NCI-H2196 (cell line): ENCODE measurements at regions not wholly inside any gene's neighbourhood (a gene's known extent, or its start where the extent isn't known, plus 50 kb on each side); places are given as distances from the start of the nearest gene placed in this dataset.
A peak's percentile ranks its signal among the peaks of the same experiment; 100 is the strongest.

Experiments used
- DNase-seq: peaks from one replicate; lab custom pipeline; 2025; ENCODE audit not compliant: unreplicated experiment; lab: John Stamatoyannopoulos, UW

GRCh38 chr5:82413302-82414040 lies 135.3 kb upstream of the RPS23 start:
- DNase-seq, result no peak

GRCh38 chr5:82408033-82408432 lies 129.9 kb upstream of the RPS23 start:
- no peak for DNase-seq

GRCh38 chr5:82406205-82406773 lies 128.1 kb upstream of the RPS23 start:
- no peak for DNase-seq

GRCh38 chr5:82405618-82406204 lies 127.6 kb upstream of the RPS23 start:
- no peak for DNase-seq

- DNase-seq, result no peak
Observed at GRCh38 chr5:82405161-82405560, 127.0 kb upstream of the RPS23 start.

- no peak for DNase-seq
Observed at GRCh38 chr5:82404382-82404945, 126.3 kb upstream of the RPS23 start.

- no peak for DNase-seq
Observed at GRCh38 chr5:82403724-82404123, 125.6 kb upstream of the RPS23 start.

GRCh38 chr5:82403026-82403425 lies 124.9 kb upstream of the RPS23 start:
- no peak for DNase-seq

- DNase-seq, result no peak
Observed at GRCh38 chr5:82399111-82399510, 121.0 kb upstream of the RPS23 start.

GRCh38 chr5:82397741-82398320 lies 119.7 kb upstream of the RPS23 start:
- no peak for DNase-seq

GRCh38 chr5:82396871-82397514 lies 118.8 kb upstream of the RPS23 start:
- DNase-seq, result no peak

- DNase-seq, result no peak
Observed at GRCh38 chr5:82396396-82396795, 118.2 kb upstream of the RPS23 start.

- DNase-seq, result no peak
Observed at GRCh38 chr5:82393951-82394350, 115.8 kb upstream of the RPS23 start.

- no peak for DNase-seq
Observed at GRCh38 chr5:82390088-82390487, 111.9 kb upstream of the RPS23 start.

GRCh38 chr5:82389347-82389746 lies 111.2 kb upstream of the RPS23 start:
- no peak for DNase-seq

- DNase-seq, result no peak
Observed at GRCh38 chr5:82388181-82388580, 110.0 kb upstream of the RPS23 start.

GRCh38 chr5:82387819-82388166 lies 109.6 kb upstream of the RPS23 start:
- no peak for DNase-seq

- peak; percentile 26 for DNase-seq
Observed at GRCh38 chr5:82387001-82387818, 109.1 kb upstream of the RPS23 start.

- no peak for DNase-seq
Observed at GRCh38 chr5:82386576-82386975, 108.4 kb upstream of the RPS23 start.

GRCh38 chr5:82384034-82384750 lies 106.0 kb upstream of the RPS23 start:
- DNase-seq, result no peak
